DMS79 treated with DMSO at 0.1 percent for 48 hours (cell line): ENCODE measurements at regions not wholly inside any gene's neighbourhood (a gene's known extent, or its start where the extent isn't known, plus 50 kb on each side); places are given as distances from the start of the nearest gene placed in this dataset.

Source experiments
- DNase-seq: peaks from one replicate; lab custom pipeline; 2025; lab: John Stamatoyannopoulos, UW

DNA sequence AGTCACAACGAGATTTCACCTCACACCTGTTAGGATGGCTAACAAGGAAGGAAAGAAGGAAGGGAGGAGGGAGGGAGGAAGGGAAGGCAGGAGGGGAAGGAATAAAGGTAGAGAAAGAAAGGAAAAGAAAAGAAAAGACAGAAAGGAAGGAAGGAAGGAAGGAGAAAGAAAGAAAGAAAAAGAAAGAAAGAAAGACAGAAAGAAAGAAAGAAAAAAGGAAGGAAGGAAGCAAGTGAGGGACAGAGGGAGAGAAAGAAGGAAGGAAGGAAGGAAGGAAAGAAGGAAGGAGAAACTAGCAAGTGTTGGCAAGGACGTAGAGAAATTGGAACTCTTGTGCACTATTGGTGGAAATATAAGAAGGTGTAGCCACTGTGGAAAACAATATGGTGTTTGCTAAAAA lies 52.2 kb downstream of the CCDC185 start:
- DNase-seq: no peak

DNA sequence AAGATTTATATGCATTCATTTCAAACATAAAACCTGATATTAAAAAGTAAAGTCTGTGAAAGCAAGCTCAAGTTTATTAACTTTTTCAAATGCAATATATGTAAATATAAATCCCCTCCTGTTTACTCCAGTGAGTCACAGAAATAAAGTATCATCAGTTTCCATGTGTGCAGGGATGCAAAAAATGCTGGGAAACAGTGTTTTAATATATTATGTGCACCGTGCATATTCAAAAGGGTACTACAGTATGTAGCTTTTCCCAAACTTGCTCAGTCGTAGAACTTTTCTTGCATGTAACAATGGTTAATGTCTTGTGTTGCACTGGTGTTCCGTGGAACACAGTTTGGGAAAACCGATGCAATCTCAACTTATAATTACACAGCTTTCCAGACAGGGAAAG lies 60.7 kb downstream of the CCDC185 start:
- DNase-seq: no peak

DNA sequence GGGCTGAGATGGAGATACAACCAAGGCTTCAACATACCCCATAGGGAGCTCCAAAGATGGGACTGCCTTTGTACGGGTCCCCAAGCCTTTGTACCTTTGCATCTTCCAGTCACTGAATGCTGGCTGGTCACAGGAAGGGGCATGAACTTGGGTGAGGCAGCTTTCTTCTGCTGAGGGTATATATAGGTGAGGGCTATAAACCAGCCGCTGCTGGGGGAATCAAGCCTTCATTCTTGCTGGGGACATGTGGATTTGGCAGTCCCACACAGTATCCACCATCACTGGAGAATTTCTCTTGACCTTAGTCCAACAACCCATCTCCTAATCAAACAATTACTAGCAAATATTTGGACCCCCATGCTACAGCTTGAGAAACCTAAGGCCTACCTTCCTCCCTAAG lies 61.7 kb downstream of the CCDC185 start:
- no peak for DNase-seq

DNA sequence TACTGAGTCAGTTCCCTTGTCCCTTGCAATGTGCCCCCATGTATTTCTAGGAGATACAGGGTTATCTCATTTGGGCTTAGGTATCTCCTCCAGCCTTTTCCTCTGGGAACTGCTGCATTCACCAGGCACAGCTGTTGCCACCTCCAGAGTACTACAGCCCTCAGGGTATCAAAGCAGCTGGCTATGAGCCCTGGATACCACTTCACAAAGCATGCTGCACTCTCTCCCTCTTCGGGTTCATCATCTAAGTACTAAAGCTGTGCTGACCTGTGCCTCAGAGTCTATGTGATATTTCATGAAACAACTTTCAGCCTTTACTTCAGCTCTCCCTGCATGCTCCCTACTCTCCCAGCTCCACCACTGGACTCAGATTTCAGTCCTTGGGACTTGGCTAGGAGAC lies 62.3 kb downstream of the CCDC185 start:
- DNase-seq: peak; percentile 48

DNA sequence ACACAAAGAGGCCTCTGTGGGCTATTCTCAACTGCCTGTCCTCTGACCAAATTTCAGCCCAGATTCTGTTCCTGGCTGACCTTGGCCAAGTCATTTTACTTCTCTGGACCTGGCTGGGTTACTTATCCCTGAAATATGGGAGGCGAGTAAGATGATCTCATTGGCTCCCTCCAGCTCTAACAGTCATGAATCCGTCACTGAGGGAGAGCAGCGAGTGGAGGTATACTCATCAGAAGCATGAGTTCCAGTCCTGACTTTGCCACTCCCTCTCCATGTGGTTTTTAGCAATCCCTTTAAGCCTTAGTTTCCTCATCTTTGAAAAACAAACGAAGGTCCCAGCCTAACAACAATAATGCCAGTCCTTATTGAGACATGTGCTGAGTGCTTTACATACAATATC lies 63.5 kb downstream of the CCDC185 start:
- no peak for DNase-seq

DNA sequence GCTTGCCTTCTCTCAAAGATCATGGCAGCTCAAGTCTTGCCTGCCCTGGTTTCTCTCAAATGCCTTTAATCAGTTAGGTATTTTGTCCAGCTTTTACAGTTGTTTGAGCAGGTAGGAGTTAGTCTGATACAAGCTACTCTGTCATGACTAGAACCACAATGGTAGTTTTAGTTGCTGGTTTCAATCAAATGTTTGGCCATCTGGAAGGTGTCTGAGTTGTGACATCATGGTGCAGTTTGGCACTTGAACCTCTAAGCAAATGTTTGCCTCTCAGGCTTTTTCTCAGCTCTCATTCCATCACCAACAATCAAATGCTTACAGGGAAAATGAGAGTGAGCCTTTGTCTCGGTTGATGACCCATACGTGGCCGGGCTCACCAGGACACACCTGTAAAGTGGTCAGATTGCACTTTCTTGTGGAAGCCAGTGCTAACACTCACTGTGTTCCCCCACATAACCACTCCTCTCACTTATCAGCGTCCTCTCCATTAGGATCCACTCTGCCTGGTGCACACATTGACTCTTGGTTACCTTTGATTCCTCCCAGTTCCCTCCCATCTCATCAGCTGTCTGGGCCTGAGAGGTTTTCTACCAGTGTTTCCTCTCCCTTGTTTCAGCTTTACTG lies 67.5 kb downstream of the CCDC185 start:
- DNase-seq: no peak

DNA sequence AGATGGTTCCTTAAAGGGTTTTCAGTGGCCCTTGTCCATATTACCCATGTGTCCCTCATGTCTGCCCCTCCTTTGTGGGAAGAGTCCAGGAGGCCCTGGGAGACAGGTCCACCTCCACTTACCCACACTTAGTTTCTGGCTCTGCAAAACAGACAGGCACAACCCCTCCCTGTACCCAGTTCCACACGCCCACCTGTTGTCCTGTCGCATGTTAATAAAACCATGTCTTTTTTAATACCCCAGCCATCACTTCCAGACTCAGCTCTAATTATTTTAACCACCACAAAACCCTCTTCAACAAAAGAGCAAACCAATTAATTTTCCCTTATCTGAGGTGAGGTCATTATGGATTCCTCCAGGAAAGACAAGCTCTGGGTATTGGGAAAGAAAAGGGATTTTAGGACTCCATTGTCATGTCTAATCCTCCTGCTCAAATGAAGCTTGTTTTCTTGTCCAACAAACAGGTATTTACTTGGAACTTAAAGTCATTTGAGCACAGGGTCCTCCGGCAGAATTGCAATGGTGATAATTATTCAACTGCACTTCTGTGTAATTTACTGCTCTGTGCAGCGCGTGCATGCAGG lies 68.9 kb downstream of the CCDC185 start:
- no peak for DNase-seq

DNA sequence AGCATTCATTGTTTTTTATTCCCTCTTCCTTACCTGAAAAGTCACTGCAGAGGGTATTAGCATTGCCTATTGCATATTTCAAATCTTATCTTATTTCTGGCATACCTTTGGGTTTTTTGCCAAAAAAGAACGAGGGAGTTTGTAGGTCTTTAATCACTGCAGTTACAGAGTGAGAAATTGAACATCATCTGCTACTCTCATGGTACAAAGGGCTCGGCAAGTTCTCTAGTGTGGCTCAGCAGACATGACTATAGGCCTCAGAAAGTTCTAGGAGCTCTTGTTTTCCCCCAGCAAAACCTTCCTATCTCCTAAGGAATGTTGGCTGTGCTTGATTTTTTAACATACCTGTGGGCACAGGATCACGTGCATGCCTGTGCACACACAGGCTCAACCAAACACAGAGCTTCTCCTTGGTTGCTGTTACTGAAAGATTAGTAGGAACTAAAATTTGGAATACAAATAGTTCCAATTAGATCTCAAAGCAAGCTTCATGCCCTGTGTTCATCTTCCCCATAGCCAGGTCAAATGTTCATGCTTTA lies 69.7 kb downstream of the CCDC185 start:
- no peak for DNase-seq

DNA sequence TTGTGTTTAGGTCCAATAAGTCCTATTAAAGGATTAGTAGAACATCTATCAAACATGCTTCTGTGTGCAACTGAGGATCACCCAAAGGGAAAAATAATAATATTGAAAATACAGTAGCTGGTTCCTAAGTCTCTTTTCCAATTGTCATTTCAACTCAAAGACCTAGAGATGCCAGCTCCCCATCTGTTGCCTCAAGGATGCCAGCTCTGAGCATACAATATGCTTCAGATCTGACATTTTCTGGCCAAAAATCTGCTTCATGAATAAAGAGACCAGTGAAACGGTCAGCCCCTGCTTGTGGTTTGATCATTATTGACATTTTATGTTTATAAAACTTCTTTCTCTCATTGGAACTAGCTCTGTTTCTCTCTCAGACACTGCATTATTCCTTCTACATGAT lies 72.9 kb downstream of the CCDC185 start:
- no peak for DNase-seq

DNA sequence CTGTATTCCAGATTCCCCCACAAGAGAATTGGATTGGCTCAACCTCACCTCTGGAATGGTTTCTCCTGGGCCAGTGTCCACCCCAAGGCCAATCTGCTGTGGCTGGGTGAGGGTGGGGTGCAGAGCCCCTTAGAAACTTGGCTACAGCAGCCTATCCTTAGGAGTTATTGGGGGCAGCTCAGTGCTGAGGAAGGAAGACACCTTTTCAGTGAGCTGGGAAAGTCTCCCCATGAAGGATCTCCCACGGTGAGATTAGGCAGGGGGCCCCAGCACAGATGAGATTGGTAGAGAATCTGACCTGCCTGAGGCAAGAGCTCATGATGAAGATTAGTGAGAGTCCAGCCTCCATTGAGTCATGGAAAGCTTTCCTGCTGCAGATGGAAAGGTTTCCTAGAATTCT lies 78.4 kb downstream of the CCDC185 start:
- no peak for DNase-seq

DNA sequence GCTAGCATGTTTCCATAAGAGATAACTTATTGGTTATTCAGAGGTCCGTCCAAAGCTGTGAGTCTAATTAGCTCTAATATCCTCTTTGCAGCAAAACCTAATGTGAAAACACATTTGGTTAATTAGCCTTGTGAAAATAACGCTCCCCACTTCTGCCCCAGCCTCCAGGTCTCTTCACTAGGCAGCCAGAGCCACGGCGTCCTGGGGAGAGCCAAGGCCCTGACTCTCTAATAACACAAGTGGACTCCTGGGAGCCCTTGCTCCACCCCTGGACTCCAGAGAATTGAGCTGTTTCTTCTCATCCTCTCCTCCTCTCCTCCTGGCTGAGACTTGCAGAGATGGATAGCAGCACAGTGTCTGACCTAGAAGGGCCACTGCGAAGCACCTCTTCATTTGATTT lies 78.8 kb downstream of the CCDC185 start:
- no peak for DNase-seq

DNA sequence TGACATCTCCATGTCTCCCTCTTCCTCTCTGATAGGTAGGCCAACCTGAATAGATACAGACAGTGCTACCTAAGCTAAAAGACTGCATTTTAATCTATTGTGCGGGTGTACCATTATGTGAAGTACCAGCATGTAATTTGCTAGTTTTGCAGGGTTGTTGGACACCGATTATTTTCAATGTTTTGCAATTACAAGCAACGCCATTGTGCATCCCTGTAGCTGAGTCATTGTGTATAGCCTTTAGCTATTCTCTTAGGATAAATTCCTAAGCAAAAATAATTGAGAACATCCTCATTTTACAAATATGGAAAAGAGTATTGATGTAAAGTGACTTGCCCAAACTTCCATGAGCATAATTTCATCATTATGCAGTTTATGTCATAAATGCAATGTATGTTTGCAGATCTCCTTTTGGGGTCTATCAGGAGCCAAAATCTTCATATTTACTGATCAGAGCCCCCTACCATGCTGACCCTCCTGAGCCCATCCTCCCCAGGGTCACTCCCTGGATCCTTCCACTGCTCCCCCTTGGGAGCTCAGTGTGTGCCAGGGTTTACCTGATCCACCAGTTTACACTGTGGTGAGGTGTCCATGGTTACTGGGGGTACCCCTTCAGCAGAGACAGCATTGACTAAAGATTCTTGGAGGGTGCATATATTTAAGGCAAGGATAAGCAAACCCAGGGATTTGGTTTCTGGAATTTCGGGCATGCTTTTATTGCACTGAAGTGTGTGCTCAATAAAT lies 80.6 kb downstream of the CCDC185 start:
- no peak for DNase-seq

DNA sequence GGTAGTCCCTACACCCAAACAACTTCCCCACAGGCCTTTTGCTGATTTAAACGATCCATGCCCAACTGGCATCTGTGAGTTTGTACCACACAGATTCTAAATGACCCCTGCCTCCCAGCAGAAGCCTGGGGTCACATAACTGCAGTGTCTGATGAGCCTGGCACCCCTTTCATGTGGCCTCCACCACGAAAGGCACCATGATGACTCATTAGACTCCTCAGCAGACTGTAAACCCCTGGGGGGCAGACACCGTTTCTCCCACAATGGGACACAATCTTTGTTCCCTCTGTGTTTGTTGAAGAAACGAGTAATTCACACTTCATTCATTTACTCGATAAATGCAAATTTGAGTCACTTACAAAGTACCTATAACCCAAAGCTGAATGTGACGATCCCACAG lies 81.6 kb downstream of the CCDC185 start:
- no peak for DNase-seq

DNA sequence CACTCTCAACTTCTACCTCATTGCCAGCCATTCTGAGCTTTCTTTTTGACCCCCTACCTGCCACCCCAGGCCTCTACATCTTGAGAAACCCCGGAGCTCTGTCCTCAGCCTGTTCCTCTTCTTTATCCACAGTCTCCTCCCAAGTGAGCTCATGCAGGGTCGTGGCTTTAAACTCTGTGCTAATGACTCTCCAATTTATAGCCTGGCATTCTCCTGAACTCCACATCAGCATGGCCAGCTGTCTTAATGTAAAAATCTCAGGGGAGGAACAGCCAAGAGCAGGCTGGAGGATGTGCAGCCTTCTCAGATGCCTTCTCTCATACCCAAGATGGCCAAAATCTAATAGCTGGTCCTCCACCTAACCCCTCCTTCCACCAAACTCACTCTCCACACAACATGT lies 84.2 kb downstream of the CCDC185 start:
- no peak for DNase-seq

DNA sequence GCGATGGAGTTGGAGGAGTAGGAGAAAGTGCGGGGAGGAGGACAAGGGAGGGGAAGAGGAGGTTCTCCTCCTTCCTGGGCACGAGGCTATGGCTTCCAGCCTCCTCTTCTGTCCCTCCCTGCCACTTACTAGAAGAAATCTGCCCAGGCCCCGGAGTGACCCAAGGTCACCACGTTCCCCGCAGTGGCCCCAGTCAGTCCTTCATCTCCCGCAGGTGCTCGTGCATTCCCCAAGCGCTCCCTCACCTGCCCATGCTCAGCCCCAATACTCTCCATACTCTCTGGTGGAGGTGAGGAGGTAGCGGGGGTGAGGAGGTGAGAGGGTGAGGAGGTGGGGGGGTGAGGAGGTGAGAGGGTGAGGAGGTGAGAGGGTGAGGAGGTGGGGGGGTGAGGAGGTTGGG lies 85.4 kb downstream of the CCDC185 start:
- DNase-seq: no peak

DNA sequence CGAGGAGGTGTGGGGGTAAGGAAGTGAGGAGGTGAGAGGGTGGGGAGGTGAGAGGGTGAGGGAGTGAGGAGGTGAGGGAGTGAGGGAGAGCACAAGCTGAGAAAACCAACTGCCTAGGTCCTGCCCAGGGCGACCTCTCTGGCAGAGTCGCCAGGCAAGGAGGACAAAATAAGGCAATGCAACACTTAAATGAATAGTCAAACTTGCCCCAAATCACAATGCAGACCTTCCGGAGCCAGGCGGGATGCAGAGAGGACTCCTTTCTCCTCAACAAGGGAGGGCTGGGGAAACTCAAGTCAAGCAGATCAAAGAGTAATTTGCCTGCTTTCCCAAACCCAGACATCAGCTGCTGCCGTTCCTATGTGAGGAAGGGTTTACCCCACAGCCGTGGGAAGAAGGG lies 86.0 kb downstream of the CCDC185 start:
- DNase-seq: peak; percentile 51

DNA sequence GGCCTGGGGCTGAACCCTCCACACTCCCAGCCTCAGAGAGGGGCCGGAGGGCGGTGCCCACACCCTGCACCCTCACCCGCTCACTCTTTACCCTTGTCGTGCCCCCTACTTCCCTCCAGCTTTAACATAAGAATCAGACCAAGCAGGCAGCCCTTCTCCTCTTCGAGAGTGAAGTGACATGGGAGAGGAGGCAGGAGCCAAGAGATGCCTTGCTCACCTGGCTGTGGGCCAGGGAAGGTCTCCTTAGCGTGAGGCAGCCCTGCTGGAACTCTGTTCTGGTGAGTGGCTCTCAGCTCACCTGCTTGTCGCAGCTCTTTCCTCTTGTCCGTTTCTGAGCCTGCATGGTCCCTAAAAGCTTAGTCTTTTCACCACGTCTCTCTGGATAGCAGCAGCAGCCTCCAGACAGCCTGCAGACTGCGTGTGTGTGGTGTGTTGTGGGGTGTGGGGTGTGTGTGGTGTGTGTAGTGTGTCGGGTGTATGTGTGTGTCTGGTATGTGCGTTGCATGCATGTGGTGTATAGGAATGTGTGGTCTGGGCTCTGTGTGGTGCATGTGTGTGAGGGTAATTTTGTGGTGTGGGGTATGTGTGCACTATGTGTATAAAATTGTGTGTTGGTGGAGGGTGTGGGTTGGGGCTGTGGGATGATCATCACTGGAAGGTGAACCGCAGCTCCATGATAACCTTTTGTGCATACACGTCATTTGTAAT lies 86.7 kb downstream of the CCDC185 start:
- DNase-seq: peak; percentile 92

DNA sequence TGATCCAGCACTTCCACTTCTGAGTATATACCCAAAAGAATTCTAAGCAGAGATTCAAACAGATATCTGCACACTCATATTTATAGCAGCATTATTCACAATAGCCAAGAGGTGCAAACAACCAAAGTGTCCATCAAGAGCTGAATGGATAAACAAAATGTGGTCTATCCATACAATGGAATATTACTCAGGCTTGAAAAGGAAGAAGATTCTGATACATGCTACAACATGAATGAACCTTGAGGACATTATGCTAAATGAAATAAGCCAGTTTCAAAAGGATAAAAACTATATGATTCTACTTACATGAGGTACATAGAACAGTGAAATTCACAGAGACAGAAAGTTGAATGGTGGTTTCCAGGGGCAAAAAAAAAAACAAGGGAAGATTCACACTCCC lies 88.9 kb downstream of the CCDC185 start:
- DNase-seq: no peak

DNA sequence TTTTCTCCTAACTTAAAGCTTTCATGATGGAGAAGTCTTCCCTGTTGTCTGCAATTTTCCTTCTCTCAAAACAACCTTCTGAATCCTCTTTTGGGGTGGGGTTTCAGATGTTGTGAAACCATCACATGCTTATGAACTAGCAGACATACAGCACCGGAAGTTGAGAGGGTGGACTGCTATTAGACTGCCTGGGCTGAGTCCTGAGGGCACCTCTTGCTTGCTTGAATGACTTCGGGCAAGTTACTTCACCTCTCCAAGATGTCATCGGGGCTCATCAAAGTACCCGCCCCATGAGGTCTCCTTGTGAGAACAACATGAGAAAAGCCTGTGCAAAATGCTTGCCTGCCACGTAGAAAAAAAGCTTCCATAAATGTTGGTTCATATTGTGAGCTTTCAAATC lies 89.6 kb downstream of the CCDC185 start:
- DNase-seq: no peak

DNA sequence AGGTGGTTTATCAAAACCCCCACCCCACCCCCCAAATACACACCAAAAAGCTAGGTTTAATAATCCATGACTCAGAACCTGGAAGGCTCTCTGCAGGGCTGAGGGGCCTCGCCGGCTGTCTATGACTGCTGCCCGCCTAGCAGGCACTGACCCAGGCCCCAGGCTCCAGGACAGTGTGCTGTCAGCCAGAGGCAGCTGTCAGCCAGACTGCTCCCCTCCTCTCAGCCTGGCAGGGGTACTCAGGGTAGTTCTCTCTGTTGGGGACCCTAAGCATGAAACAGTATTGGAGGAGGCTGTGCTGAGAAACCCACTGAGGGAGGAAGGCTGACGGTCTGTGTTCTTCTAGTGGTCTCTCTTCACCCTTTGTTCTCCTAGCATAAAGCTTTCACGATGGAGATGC lies 90.3 kb downstream of the CCDC185 start:
- no peak for DNase-seq

DNA sequence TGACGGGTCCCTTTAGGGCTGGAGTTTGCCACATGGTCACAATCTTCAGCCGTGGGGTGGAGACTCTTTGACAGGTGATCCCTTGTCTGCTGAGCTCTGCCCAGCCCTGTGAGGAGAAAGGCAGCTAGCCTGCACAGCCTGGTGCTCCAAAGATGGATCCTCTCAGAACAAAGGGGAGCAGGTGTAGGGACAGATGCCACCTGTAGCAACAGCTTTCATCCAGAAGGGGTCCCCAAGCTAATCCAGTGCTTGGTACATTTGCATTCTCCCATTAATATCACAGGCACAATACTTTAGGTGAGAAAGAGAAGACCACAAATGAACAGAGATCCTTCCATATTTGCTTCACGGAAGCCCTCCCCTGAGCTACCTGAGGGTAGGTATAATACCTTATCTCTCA lies 93.2 kb downstream of the CCDC185 start:
- peak; percentile 20 for DNase-seq

DNA sequence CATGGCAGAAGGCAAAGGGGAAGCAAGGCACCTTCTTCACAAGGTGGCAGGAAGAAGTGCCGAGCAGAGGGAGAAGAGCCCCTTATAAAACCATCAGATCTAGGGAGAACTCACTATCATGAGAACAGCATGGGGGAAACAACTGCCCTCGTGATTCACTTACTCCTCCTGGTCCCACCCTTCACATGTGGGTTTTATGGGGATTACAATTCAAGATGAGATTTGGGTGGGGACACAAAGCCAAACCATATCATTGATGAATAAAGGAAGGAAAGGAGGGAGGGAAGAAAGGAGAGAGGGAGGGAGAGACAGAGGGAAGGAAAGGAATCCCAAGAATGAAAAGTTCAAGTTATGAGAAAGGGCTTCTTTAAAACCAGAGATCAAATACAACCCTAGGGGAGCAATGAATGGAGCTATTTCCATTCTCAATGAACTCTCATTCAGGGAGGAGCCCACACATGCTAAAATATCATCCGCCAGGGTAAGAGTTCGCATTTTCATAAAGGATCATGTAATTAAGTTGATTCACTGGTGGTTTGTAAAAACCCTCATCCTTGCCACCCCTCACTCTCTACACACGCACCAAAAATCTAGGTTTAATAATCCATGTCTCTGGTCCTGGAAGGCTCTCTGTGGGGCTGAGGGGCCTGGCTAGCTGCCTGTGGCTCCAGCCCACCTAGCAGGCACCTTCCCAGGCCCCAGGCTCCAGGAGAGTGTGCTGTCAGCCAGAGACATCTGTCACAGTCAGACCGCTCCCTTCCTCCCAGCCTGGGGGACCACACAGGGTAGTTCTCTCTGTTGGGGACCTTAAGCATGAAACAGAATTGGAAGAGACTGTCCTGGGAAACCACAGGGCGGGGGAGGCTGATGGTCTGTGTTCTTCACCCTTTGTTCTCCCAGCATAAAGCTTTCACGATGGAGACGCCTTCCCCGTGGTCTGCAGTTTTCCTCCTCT lies 94.0 kb downstream of the CCDC185 start:
- no peak for DNase-seq
